RWPE1 (cell line): ENCODE measurements at regions not wholly inside any gene's neighbourhood (a gene's known extent, or its start where the extent isn't known, plus 50 kb on each side); places are given as distances from the start of the nearest gene placed in this dataset.

ENCODE experiments used
- CTCF ChIA-PET: fragments of 350-600 bp; sonication (Branson Sonifier 250); formaldehyde crosslinking; extraction: SDS; loops from one replicate; lab custom pipeline; 2021; lab: Yijun Ruan, JAX
- POLR2A ChIA-PET: fragments of 400-600 bp; formaldehyde crosslinking; extraction: SDS; loops from one replicate; lab custom pipeline; 2020; ENCODE audit warnings: antibody characterized with exemption; ENCODE audit not compliant: low non-redundant PET; lab: Yijun Ruan, JAX
- DNase-seq: peaks from one replicate; pipeline ENCODE4 v3.0.0; 2012; ENCODE audit warnings: low spot score
- H3K27ac ChIP-seq: fragments of 450-650 bp; 2 replicates; pipeline ENCODE4 v1.5.1; 2017
- TF ChIP-seq, protein P1 (sequence below): fragments of 450-650 bp; conservative IDR thresholded peaks from 2 replicates; pipeline ENCODE4 v1.5.1; 2017; ENCODE audit warnings: low read depth, mild to moderate bottlenecking

DNA sequence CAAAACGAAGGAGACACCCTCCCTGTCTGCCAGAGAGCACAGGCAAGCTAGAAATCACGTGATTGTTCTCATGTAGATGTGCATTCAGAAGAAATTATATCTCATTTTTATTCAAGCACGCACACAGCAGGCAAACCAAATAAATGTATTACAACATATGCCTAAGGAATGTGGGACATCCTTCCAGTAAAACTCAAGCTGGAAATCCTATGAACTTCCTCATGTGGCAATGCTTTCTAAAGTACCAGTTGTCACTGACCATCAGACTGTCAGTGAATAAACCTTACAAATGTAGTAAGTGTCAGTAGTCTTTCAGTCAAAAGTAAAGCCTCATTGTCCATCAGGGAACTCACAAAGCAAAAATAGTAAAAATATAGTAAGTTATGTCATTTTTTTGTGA, 350.1 kb upstream of the POM121L12 start:
- ChIA-PET CTCF (interaction anchor here (0.6 kb wide), 1 partner anchor 34 kb away, joined by 3 read pairs; no protein-coding TSS in a partner anchor), POLR2A (no interaction called here)
- no peak overlapping the region for H3K27ac ChIP-seq
- TF ChIP-seq, protein P1, sequence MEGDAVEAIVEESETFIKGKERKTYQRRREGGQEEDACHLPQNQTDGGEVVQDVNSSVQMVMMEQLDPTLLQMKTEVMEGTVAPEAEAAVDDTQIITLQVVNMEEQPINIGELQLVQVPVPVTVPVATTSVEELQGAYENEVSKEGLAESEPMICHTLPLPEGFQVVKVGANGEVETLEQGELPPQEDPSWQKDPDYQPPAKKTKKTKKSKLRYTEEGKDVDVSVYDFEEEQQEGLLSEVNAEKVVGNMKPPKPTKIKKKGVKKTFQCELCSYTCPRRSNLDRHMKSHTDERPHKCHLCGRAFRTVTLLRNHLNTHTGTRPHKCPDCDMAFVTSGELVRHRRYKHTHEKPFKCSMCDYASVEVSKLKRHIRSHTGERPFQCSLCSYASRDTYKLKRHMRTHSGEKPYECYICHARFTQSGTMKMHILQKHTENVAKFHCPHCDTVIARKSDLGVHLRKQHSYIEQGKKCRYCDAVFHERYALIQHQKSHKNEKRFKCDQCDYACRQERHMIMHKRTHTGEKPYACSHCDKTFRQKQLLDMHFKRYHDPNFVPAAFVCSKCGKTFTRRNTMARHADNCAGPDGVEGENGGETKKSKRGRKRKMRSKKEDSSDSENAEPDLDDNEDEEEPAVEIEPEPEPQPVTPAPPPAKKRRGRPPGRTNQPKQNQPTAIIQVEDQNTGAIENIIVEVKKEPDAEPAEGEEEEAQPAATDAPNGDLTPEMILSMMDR, result no peak
- no peak for DNase-seq

DNA sequence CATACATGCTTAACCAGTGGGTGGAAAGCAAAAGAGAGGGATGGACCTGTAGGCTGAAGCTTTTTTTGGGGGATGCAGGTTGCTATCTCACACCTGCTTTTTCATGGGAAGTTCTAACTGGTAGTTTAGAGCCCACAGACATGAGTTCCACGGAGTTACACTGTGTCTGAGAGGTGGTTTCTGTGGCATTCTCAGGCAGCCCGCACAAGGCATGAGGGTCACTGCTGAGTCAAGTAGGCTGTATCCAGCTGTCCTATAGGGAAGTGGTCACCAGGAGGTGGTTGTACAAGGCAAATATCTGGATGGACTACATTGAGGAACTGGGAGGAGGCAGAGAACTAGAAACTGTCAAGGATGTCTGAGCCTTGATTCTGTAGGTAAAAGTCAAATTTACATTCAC, 351.0 kb upstream of the POM121L12 start:
- no peak for DNase-seq
- ChIA-PET CTCF (no interaction called here), POLR2A (no interaction called here)
- TF ChIP-seq, protein P1, result no peak
- no peak overlapping the region for H3K27ac ChIP-seq

DNA sequence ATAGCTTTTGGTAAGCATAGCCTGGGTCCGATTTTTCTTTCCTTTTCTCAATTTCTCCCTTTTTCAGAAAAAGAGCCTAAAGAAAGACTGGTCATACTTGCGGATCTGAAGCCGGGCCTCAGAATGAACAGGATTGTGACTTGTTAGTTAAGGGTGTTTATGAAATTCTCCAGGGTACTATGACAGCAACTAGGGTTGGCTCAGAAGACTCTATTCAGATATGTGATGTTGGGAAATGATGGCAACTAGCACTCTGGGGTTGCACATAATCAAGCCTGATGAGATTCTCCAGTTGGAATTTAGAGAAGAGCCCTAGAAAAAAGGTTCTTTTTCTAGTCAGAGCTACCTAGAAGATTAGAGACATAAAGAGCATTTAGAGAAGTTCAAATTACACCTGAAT, 352.4 kb upstream of the POM121L12 start:
- ChIA-PET POLR2A (no interaction called here), CTCF (interaction anchor here (0.6 kb wide), 1 partner anchor 622 kb away, joined by 3 read pairs; no protein-coding TSS in a partner anchor)
- DNase-seq, result no peak
- TF ChIP-seq, protein P1, result no peak
- H3K27ac ChIP-seq, result no peak overlapping the region

DNA sequence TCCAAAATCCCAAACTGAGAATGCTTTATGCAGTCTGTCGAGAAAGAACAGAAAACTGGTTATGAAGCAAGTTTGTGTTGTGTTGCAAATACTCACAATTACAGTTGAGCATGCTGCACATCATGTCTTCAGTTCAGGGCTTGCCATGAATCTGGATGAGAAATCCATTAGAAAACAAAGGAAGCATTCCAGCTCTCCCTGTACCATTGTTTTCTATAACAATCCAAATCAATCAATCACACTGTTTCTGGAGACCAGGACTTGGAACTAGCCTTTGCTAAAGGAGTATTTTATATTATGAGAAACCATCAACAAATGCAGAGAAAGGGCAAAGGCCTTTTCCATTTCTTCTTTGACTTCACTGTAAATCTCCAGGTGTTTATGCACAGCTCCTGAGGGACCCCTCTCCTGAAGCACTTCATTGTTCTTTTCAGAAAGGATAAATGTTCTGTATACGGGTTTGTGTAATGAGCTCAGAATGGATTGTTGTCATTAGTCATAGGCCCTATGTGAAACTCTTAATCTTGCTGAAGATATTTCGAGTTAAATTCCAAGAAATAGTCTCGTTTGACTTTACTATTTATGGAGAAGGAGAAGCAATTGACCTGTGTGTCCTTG, 364.7 kb upstream of the POM121L12 start:
- DNase-seq, result no peak
- POLR2A ChIA-PET, result no interaction called here
- TF ChIP-seq, protein P1, result no peak
- CTCF ChIA-PET, result interaction anchor here (0.7 kb wide), 1 partner anchor 9 kb away, joined by 3 read pairs; no protein-coding TSS in a partner anchor
- H3K27ac ChIP-seq, result no peak overlapping the region

DNA sequence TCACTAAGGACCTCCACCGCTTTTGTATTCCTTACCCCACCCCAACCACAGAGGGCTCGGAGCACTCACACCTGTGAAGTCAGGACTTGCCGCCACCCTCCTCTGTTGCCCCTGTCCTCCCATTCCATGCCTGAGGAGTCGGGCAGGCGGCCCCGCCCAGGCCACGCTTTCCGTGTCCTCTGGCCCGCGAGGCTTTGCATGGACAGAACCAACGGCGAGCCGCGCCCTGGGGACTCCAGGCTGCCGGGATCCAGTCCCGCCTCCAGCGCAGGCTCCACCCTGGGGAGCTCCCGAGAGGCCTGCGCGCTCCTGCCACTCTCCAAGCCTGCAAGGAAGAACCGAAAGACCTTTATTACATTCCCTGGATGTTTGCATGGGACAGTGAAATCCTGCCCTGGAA, 366.4 kb upstream of the POM121L12 start:
- ChIA-PET CTCF (no interaction called here), POLR2A (no interaction called here)
- TF ChIP-seq, protein P1, result no peak
- DNase-seq, result no peak
- no peak overlapping the region for H3K27ac ChIP-seq

DNA sequence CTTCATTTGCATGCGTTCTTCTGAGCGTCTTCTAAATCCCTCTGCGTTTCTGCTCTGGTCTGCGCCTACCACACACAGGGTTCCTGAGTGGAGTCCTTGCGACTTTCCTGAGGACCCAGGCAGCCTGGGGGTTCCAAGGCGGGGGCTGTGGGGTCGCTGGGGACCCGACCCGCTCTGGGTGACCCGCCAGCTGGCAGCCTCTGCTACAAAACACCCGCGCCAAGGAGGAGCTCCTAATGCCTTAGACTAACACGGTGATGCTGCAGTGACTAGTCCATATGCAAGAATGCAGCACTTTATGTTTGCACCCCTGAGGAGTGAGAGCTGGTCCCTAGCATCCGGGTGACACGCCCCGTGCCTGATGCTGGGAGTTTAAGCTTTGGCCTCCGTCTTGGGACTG, 367.0 kb upstream of the POM121L12 start:
- ChIA-PET POLR2A (no interaction called here), CTCF (interaction anchor here (0.7 kb wide), 1 partner anchor 1406 kb away, joined by 3 read pairs; no protein-coding TSS in a partner anchor)
- DNase-seq, result no peak
- no peak overlapping the region for H3K27ac ChIP-seq
- TF ChIP-seq, protein P1, result no peak
